Neural progenitor cell (in vitro differentiated cells): ENCODE measurements at regions not wholly inside any gene's neighbourhood (a gene's known extent, or its start where the extent isn't known, plus 50 kb on each side); places are given as distances from the start of the nearest gene placed in this dataset.
A peak's percentile ranks its signal among the peaks of the same experiment; 100 is the strongest.

Experiments used
- DNase-seq: peaks from one replicate; pipeline ENCODE4 v3.0.0-alpha.2; 2016; ENCODE audit warnings: low spot score
- H2AFZ ChIP-seq: fragments of 200-600 bp; sonication (generic); replicated peaks from 2 replicates; pipeline ENCODE4 v1.6.1; 2016; ENCODE audit warnings: antibody characterized with exemption
- H3F3A ChIP-seq: fragments of 200-600 bp; sonication (generic); 2 replicates; pipeline ENCODE4 v1.6.1; 2016; ENCODE audit warnings: antibody characterized with exemption, low read depth
- H3K27ac ChIP-seq: fragments of 200-600 bp; sonication (generic); 2 replicates; pipeline ENCODE4 v1.5.1; 2016; ENCODE audit warnings: mild to moderate bottlenecking
- H3K27me3 ChIP-seq: fragments of 200-600 bp; sonication (generic); 2 replicates; pipeline ENCODE4 v1.6.1; 2016; ENCODE audit warnings: mild to moderate bottlenecking, moderate library complexity
- H3K36me3 ChIP-seq: fragments of 200-600 bp; sonication (generic); 2 replicates; pipeline ENCODE4 v1.5.1; 2016
- H3K4me1 ChIP-seq: fragments of 200-600 bp; sonication (generic); 2 replicates; pipeline ENCODE4 v1.6.1; 2016; ENCODE audit warnings: mixed run types
- H3K4me2 ChIP-seq: fragments of 200-600 bp; sonication (generic); 2 replicates; pipeline ENCODE4 v1.6.1; 2016
- H3K4me3 ChIP-seq: fragments of 200-600 bp; sonication (generic); 2 replicates; pipeline ENCODE4 v1.5.1; 2016
- H3K79me2 ChIP-seq: fragments of 200-600 bp; sonication (generic); 2 replicates; pipeline ENCODE4 v1.6.1; 2016; ENCODE audit warnings: low read depth
- H3K9ac ChIP-seq: fragments of 200-600 bp; sonication (generic); 2 replicates; pipeline ENCODE4 v1.6.1; 2016
- H3K9me3 ChIP-seq: fragments of 200-600 bp; sonication (generic); 2 replicates; pipeline ENCODE4 v1.5.1; 2016; ENCODE audit warnings: low read depth
- H4K20me1 ChIP-seq: fragments of 200-600 bp; sonication (generic); 2 replicates; pipeline ENCODE4 v1.6.1; 2016; ENCODE audit warnings: low read depth
- H3K27ac Mint-ChIP-seq: 3 replicates; pipeline ENCODE4 v1.8.0; 2021; ENCODE audit warnings: mixed read lengths
- H3K27me3 Mint-ChIP-seq: 2 replicates; pipeline ENCODE4 v1.8.0; 2022; ENCODE audit warnings: low read depth, mild to moderate bottlenecking, inconsistent platforms, moderate library complexity, mixed read lengths; ENCODE audit not compliant: insufficient read depth
- H3K36me3 Mint-ChIP-seq: 3 replicates; pipeline ENCODE4 v1.8.0; 2021; ENCODE audit warnings: mixed read lengths
- H3K4me1 Mint-ChIP-seq: 3 replicates; pipeline ENCODE4 v1.8.0; 2021; ENCODE audit warnings: mixed read lengths
- H3K4me3 Mint-ChIP-seq: 3 replicates; pipeline ENCODE4 v1.8.0; 2021; ENCODE audit warnings: mild to moderate bottlenecking, moderate library complexity, mixed read lengths
- H3K9me3 Mint-ChIP-seq: 3 replicates; pipeline ENCODE4 v1.8.0; 2020; ENCODE audit warnings: mixed read lengths
- CTCF ChIP-seq: fragments of 200-600 bp; sonication (generic); IDR thresholded peaks from 2 replicates; pipeline ENCODE4 v1.5.1; 2017; ENCODE audit warnings: antibody characterized with exemption, mild to moderate bottlenecking
- EZH2 ChIP-seq: fragments of 200-600 bp; sonication (generic); IDR thresholded peaks from 2 replicates; pipeline ENCODE4 v1.6.1; 2017; ENCODE audit warnings: antibody characterized with exemption, mild to moderate bottlenecking, moderate library complexity
- EZH2phosphoT487 ChIP-seq: fragments of 200-600 bp; sonication (generic); IDR thresholded peaks from 2 replicates; pipeline ENCODE4 v1.6.1; 2017; ENCODE audit warnings: antibody characterized with exemption

- Histone ChIP-seq H3K27ac (no peak overlapping the region), H2AFZ (no peak overlapping the region), H3K9ac (no peak overlapping the region), H3K4me3 (no peak overlapping the region), H3K4me2 (no peak overlapping the region), H3K9me3 (no peaks in the 10 kb centered on the region), H3K27me3 (no peaks in the 10 kb centered on the region), H4K20me1 (no peaks in the 10 kb centered on the region), H3K4me1 (peaks cover 17% of the 10 kb centered on the region), H3F3A (no peaks in the 10 kb centered on the region), H3K79me2 (no peaks in the 10 kb centered on the region), H3K36me3 (no peaks in the 10 kb centered on the region)
- Mint-ChIP-seq H3K4me1 (peaks cover 59% of the 10 kb centered on the region), H3K4me3 (peak overlapping the region; percentile 5), H3K27me3 (peaks cover 15% of the 10 kb centered on the region), H3K9me3 (peaks cover 6% of the 10 kb centered on the region), H3K27ac (peak overlapping the region; percentile 62), H3K36me3 (no peaks in the 10 kb centered on the region)
- TF ChIP-seq EZH2 = no peak
- TF ChIP-seq EZH2phosphoT487 = no peak
- TF ChIP-seq CTCF = no peak
- no peak for DNase-seq
Measured at GRCh38 chr15:26176831-26177230, 313.7 kb upstream of the ATP10A start.

GRCh38 chr15:26171266-26171665 lies 308.1 kb upstream of the ATP10A start:
- Mint-ChIP-seq H3K36me3 (no peaks in the 10 kb centered on the region), H3K27ac (no peak overlapping the region), H3K4me1 (peaks cover 22% of the 10 kb centered on the region), H3K27me3 (peaks cover 7% of the 10 kb centered on the region), H3K4me3 (no peak overlapping the region), H3K9me3 (no peaks in the 10 kb centered on the region)
- H4K20me1 ChIP-seq = no peaks in the 10 kb centered on the region
- no peak overlapping the region for H3K9ac ChIP-seq
- DNase-seq = no peak
- no peak overlapping the region for H3K4me2 ChIP-seq
- no peaks in the 10 kb centered on the region for H3K79me2 ChIP-seq
- TF ChIP-seq EZH2phosphoT487 (no peak), EZH2 (no peak), CTCF (no peak)
- H2AFZ ChIP-seq = peak overlapping the region; percentile 18
- H3K27ac ChIP-seq = no peak overlapping the region
- H3K4me1 ChIP-seq = no peaks in the 10 kb centered on the region
- no peaks in the 10 kb centered on the region for H3K9me3 ChIP-seq
- no peaks in the 10 kb centered on the region for H3K27me3 ChIP-seq
- no peaks in the 10 kb centered on the region for H3F3A ChIP-seq
- no peaks in the 10 kb centered on the region for H3K36me3 ChIP-seq
- no peak overlapping the region for H3K4me3 ChIP-seq

- no peak overlapping the region for H3K4me2 ChIP-seq
- H3K4me1 ChIP-seq = no peaks in the 10 kb centered on the region
- no peaks in the 10 kb centered on the region for H4K20me1 ChIP-seq
- Mint-ChIP-seq H3K27ac (no peak overlapping the region), H3K4me3 (no peak overlapping the region), H3K9me3 (no peaks in the 10 kb centered on the region), H3K4me1 (peaks cover 4% of the 10 kb centered on the region), H3K27me3 (no peaks in the 10 kb centered on the region), H3K36me3 (no peaks in the 10 kb centered on the region)
- H3K4me3 ChIP-seq = no peak overlapping the region
- no peak overlapping the region for H3K9ac ChIP-seq
- TF ChIP-seq EZH2phosphoT487 (no peak), CTCF (no peak)
- no peaks in the 10 kb centered on the region for H3K27me3 ChIP-seq
- DNase-seq = no peak
- no peaks in the 10 kb centered on the region for H3K79me2 ChIP-seq
- H3K9me3 ChIP-seq = no peaks in the 10 kb centered on the region
- no peak overlapping the region for H2AFZ ChIP-seq
- H3K27ac ChIP-seq = no peak overlapping the region
- H3K36me3 ChIP-seq = no peaks in the 10 kb centered on the region
- no peaks in the 10 kb centered on the region for H3F3A ChIP-seq
Measured at GRCh38 chr15:26166429-26166828, 303.3 kb upstream of the ATP10A start.

GRCh38 chr15:26165546-26165945 lies 302.4 kb upstream of the ATP10A start:
- peaks cover 4% of the 10 kb centered on the region for H3K4me1 Mint-ChIP-seq
- Histone ChIP-seq H3K9ac (no peak overlapping the region), H3K27ac (no peak overlapping the region)

More at GRCh38 chr15:26165546-26165945, 302.4 kb upstream of the ATP10A start:
- Histone ChIP-seq H2AFZ (no peak overlapping the region), H3K9me3 (no peaks in the 10 kb centered on the region), H3K4me2 (no peak overlapping the region), H3K27me3 (no peaks in the 10 kb centered on the region), H3K36me3 (no peaks in the 10 kb centered on the region), H3K4me3 (no peak overlapping the region), H3F3A (no peaks in the 10 kb centered on the region), H4K20me1 (no peaks in the 10 kb centered on the region), H3K79me2 (no peaks in the 10 kb centered on the region), H3K4me1 (no peaks in the 10 kb centered on the region)
- Mint-ChIP-seq H3K9me3 (peaks cover 3% of the 10 kb centered on the region), H3K4me3 (no peak overlapping the region), H3K36me3 (no peaks in the 10 kb centered on the region), H3K27me3 (no peaks in the 10 kb centered on the region), H3K27ac (no peak overlapping the region)
- DNase-seq = no peak
- TF ChIP-seq EZH2phosphoT487 = no peak
- no peak for TF ChIP-seq CTCF
- TF ChIP-seq EZH2 = no peak
